Muscle of leg (tissue), 3 donors: ENCODE measurements at regions not wholly inside any gene's neighbourhood (a gene's known extent, or its start where the extent isn't known, plus 50 kb on each side); places are given as distances from the start of the nearest gene placed in this dataset.

Experiments used
- DNase-seq: peaks from one replicate; pipeline ENCODE4 v3.0.0; 2013
- H3K27ac ChIP-seq: one replicate; pipeline ENCODE4 v1.5.1; 2013; ENCODE audit warnings: mild to moderate bottlenecking, low read length, control low read depth
- H3K27me3 ChIP-seq: one replicate; pipeline ENCODE4 v1.6.1; 2013; ENCODE audit warnings: low read length; ENCODE audit not compliant: control insufficient read depth, insufficient read depth
- H3K36me3 ChIP-seq: one replicate; pipeline ENCODE4 v1.6.1; 2013; ENCODE audit warnings: low read length; ENCODE audit not compliant: control insufficient read depth, insufficient read depth
- H3K4me1 ChIP-seq: one replicate; pipeline ENCODE4 v1.6.1; 2013; ENCODE audit warnings: low read length; ENCODE audit not compliant: control insufficient read depth, insufficient read depth
- H3K4me3 ChIP-seq: one replicate; pipeline ENCODE4 v1.5.1; 2013; ENCODE audit warnings: low read length, control low read depth
- H3K9me3 ChIP-seq: replicated peaks from 2 replicates; pipeline ENCODE4 v1.6.1; 2013; ENCODE audit warnings: low read depth, low read length; ENCODE audit not compliant: control insufficient read depth
- WGBS: methylation state at CpG from one replicate; pipeline ENCODE4 v1.1.5; 2013; ENCODE audit warnings: missing lambda C conversion rate; ENCODE audit not compliant: insufficient coverage; 5-methylcytosine and 5-hydroxymethylcytosine counted together

- H3K27ac ChIP-seq = no peak overlapping the region
- H3K9me3 ChIP-seq = no peaks in the 10 kb centered on the region
- WGBS = 79% methylated on average over 16 of the region's 17 CpGs
- H3K4me1 ChIP-seq = no peaks in the 10 kb centered on the region
- H3K4me3 ChIP-seq = no peak overlapping the region
- no peak for DNase-seq
- no peaks in the 10 kb centered on the region for H3K27me3 ChIP-seq
- H3K36me3 ChIP-seq = no peaks in the 10 kb centered on the region
These were observed 553.6 kb downstream of the TCERG1L start for GRCh38 chr10:130757821-130758489.

GRCh38 chr10:130758529-130758928 lies 553.0 kb downstream of the TCERG1L start:
- 90% methylated on average over 5 of the region's 5 CpGs for WGBS
- Histone ChIP-seq H3K4me1 (no peaks in the 10 kb centered on the region), H3K9me3 (no peaks in the 10 kb centered on the region), H3K4me3 (no peak overlapping the region), H3K36me3 (no peaks in the 10 kb centered on the region), H3K27me3 (no peaks in the 10 kb centered on the region), H3K27ac (no peak overlapping the region)
- no peak for DNase-seq

- no peaks in the 10 kb centered on the region for H3K27me3 ChIP-seq
- no peak for DNase-seq
- 76% methylated on average over 5 of the region's 6 CpGs for WGBS
These were observed 550.4 kb downstream of the TCERG1L start for GRCh38 chr10:130761032-130761575.

GRCh38 chr10:130761788-130762301 lies 549.7 kb downstream of the TCERG1L start:
- Histone ChIP-seq H3K4me3 (no peak overlapping the region), H3K9me3 (no peaks in the 10 kb centered on the region), H3K27ac (no peak overlapping the region), H3K36me3 (no peaks in the 10 kb centered on the region), H3K4me1 (no peaks in the 10 kb centered on the region), H3K27me3 (no peaks in the 10 kb centered on the region)
- WGBS = 35% methylated on average over 7 of the region's 13 CpGs
- DNase-seq = no peak

More at GRCh38 chr10:130761032-130761575, 550.4 kb downstream of the TCERG1L start:
- Histone ChIP-seq H3K9me3 (no peaks in the 10 kb centered on the region), H3K4me3 (no peak overlapping the region), H3K36me3 (no peaks in the 10 kb centered on the region), H3K27ac (no peak overlapping the region), H3K4me1 (no peaks in the 10 kb centered on the region)

- no peaks in the 10 kb centered on the region for H3K4me1 ChIP-seq
- H3K27me3 ChIP-seq = no peaks in the 10 kb centered on the region
- H3K36me3 ChIP-seq = no peaks in the 10 kb centered on the region
- no peak overlapping the region for H3K4me3 ChIP-seq
- no peak overlapping the region for H3K27ac ChIP-seq
- 54% methylated on average over 4 of the region's 6 CpGs for WGBS
- H3K9me3 ChIP-seq = no peaks in the 10 kb centered on the region
- no peak for DNase-seq
These were observed 549.0 kb downstream of the TCERG1L start for GRCh38 chr10:130762491-130762890.

GRCh38 chr10:130763071-130763470 lies 548.5 kb downstream of the TCERG1L start:
- H3K36me3 ChIP-seq = no peaks in the 10 kb centered on the region
- WGBS = 93% methylated on average over 4 of the region's 6 CpGs
- H3K4me3 ChIP-seq = no peak overlapping the region
- H3K9me3 ChIP-seq = no peaks in the 10 kb centered on the region
- no peaks in the 10 kb centered on the region for H3K4me1 ChIP-seq
- no peaks in the 10 kb centered on the region for H3K27me3 ChIP-seq
- no peak for DNase-seq
- H3K27ac ChIP-seq = no peak overlapping the region

GRCh38 chr10:130763491-130763890 lies 548.0 kb downstream of the TCERG1L start:
- Histone ChIP-seq H3K36me3 (no peaks in the 10 kb centered on the region), H3K4me3 (no peak overlapping the region), H3K9me3 (no peaks in the 10 kb centered on the region), H3K4me1 (no peaks in the 10 kb centered on the region), H3K27ac (no peak overlapping the region), H3K27me3 (no peaks in the 10 kb centered on the region)
- no peak for DNase-seq
- 100% methylated on average over 1 of the region's 4 CpGs for WGBS

GRCh38 chr10:130764651-130765050 lies 546.9 kb downstream of the TCERG1L start:
- H3K27me3 ChIP-seq = no peaks in the 10 kb centered on the region

GRCh38 chr10:130766071-130766470 lies 545.5 kb downstream of the TCERG1L start:
- Histone ChIP-seq H3K4me1 (no peaks in the 10 kb centered on the region), H3K9me3 (no peaks in the 10 kb centered on the region), H3K27me3 (no peaks in the 10 kb centered on the region), H3K4me3 (no peak overlapping the region), H3K27ac (no peak overlapping the region), H3K36me3 (no peaks in the 10 kb centered on the region)
- no peak for DNase-seq
- WGBS = 61% methylated on average over 4 of the region's 4 CpGs

More at GRCh38 chr10:130764651-130765050, 546.9 kb downstream of the TCERG1L start:
- H3K9me3 ChIP-seq = no peaks in the 10 kb centered on the region
- no peak overlapping the region for H3K4me3 ChIP-seq
- H3K4me1 ChIP-seq = no peaks in the 10 kb centered on the region
- no peaks in the 10 kb centered on the region for H3K36me3 ChIP-seq
- no peak overlapping the region for H3K27ac ChIP-seq
- DNase-seq = no peak
- 88% methylated on average over 6 of the region's 7 CpGs for WGBS

GRCh38 chr10:130767116-130767730 lies 544.3 kb downstream of the TCERG1L start:
- 84% methylated on average over 13 of the region's 14 CpGs for WGBS
- Histone ChIP-seq H3K9me3 (no peaks in the 10 kb centered on the region), H3K27me3 (peaks cover 2% of the 10 kb centered on the region), H3K4me3 (no peak overlapping the region), H3K27ac (no peak overlapping the region), H3K36me3 (no peaks in the 10 kb centered on the region), H3K4me1 (no peaks in the 10 kb centered on the region)
- no peak for DNase-seq
